ENCODE measurements at regions not wholly inside any gene's neighbourhood (a gene's known extent, or its start where the extent isn't known, plus 50 kb on each side); places are given as distances from the start of the nearest gene placed in this dataset.

DNA sequence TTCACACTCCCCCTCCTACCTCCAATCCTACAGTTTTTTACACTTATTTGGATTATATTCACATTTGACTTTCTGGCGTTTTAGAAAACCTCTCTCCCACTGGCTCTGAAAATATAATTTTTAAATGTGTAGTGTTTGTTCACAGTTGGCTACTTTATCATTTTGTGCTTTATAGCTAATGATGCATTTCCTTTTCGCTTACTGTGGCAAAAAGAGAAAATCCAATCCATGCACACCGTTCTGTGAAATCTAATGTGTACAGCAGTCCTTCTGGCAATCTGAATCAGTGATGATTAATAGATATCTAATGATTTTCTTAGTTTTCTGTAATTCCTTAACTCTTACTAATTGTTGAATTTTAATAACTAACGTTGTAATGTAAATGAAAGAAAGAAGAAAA is 271.5 kb downstream of the ARAP2 start:
- no peaks in the 10 kb centered on the region for H3K9me3 ChIP-seq
- H3K4me1 ChIP-seq = no peaks in the 10 kb centered on the region
- WGBS (ENCODE audit: missing lambda C conversion rate) = 4% methylated on average over 4 of the region's 4 CpGs
- ATAC-seq (no peak), FAIRE-seq (no peak), DNase-seq (ENCODE audit: low read depth in 1 of 2, low spot score in 1 of 2) (no peak)
- no peak overlapping the region for H3K4me2 ChIP-seq
- no peak overlapping the region for H3K27ac ChIP-seq
- CTCF ChIA-PET = no interaction called here
- H3K4me3 ChIP-seq = no peak overlapping the region
- POLR2A ChIA-PET = no interaction called here
- TF ChIP-seq EP300 (IDR thresholded peaks at IDR 0.05) = no peak
- no peak for TF ChIP-seq MAX (IDR thresholded peaks at IDR 0.05)
- no peak for TF ChIP-seq E2F6 (IDR thresholded peaks at IDR 0.05; ENCODE audit: borderline replicate concordance, low read depth)
- TF ChIP-seq CHD4 (IDR thresholded peaks at IDR 0.05; ENCODE audit: borderline replicate concordance) = no peak
- TF ChIP-seq RAD21 (conservative IDR thresholded peaks at IDR 0.05 in 1 of 2, IDR thresholded peaks at IDR 0.05 in 1 of 2) = no peak
- TF ChIP-seq RCOR1 (IDR thresholded peaks at IDR 0.05; ENCODE audit: low read depth, low read length) = no peak
- TF ChIP-seq ESRRA (IDR thresholded peaks at IDR 0.05; ENCODE audit: borderline replicate concordance, low read length) = no peak

- WGBS (ENCODE audit: missing lambda C conversion rate) = 14% methylated on average over 4 of the region's 4 CpGs
- no peak for ATAC-seq
- POLR2A ChIA-PET = no interaction called here
Measured at GRCh38 chr4:35975617-35976355, 268.5 kb downstream of the ARAP2 start.

GRCh38 chr4:35978551-35978950 is 265.8 kb downstream of the ARAP2 start:
- no peak for FAIRE-seq

More at GRCh38 chr4:35975617-35976355, 268.5 kb downstream of the ARAP2 start:
- H3K27ac ChIP-seq = no peak overlapping the region
- H3K4me3 ChIP-seq = no peak overlapping the region
- H3K9me3 ChIP-seq = no peaks in the 10 kb centered on the region
- TF ChIP-seq MAZ (IDR thresholded peaks at IDR 0.05; ENCODE audit: borderline replicate concordance, low read depth, low read length) (no peak), FOSB (CRISPR knock-in tag; IDR thresholded peaks at IDR 0.05) (no peak), HOXB5 (CRISPR knock-in tag; IDR thresholded peaks at IDR 0.05) (no peak), JUN (IDR thresholded peaks at IDR 0.05) (no peak), HOXA7 (CRISPR knock-in tag; IDR thresholded peaks at IDR 0.05) (no peak), MAFK (IDR thresholded peaks at IDR 0.05; ENCODE audit: partially characterized antibody) (no peak), HEYL (CRISPR knock-in tag; IDR thresholded peaks at IDR 0.05) (no peak), MYC (IDR thresholded peaks at IDR 0.05; ENCODE audit: borderline replicate concordance, low read length) (no peak), ZC3H11A (IDR thresholded peaks at IDR 0.05) (no peak), ELK1 (IDR thresholded peaks at IDR 0.05; ENCODE audit: low read depth, low read length) (no peak), SREBF2 (IDR thresholded peaks at IDR 0.05) (no peak), KDM1A (IDR thresholded peaks at IDR 0.05; ENCODE audit: low read depth) (no peak)
- TF ChIP-seq, protein P1, sequence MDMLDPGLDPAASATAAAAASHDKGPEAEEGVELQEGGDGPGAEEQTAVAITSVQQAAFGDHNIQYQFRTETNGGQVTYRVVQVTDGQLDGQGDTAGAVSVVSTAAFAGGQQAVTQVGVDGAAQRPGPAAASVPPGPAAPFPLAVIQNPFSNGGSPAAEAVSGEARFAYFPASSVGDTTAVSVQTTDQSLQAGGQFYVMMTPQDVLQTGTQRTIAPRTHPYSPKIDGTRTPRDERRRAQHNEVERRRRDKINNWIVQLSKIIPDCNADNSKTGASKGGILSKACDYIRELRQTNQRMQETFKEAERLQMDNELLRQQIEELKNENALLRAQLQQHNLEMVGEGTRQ (IDR thresholded peaks at IDR 0.05) = no peak
- TF ChIP-seq, protein P2, sequence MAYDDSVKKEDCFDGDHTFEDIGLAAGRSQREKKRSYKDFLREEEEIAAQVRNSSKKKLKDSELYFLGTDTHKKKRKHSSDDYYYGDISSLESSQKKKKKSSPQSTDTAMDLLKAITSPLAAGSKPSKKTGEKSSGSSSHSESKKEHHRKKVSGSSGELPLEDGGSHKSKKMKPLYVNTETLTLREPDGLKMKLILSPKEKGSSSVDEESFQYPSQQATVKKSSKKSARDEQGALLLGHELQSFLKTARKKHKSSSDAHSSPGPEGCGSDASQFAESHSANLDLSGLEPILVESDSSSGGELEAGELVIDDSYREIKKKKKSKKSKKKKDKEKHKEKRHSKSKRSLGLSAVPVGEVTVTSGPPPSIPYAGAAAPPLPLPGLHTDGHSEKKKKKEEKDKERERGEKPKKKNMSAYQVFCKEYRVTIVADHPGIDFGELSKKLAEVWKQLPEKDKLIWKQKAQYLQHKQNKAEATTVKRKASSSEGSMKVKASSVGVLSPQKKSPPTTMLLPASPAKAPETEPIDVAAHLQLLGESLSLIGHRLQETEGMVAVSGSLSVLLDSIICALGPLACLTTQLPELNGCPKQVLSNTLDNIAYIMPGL (CRISPR knock-in tag; IDR thresholded peaks at IDR 0.05; ENCODE audit: borderline replicate concordance) = no peak
- CTCF ChIA-PET = no interaction called here
- no peaks in the 10 kb centered on the region for H3K4me1 ChIP-seq
- DNase-seq (ENCODE audit: low read depth in 1 of 2, low spot score in 1 of 2) = no peak
- no peak for FAIRE-seq
- no peak overlapping the region for H3K4me2 ChIP-seq

More at GRCh38 chr4:35978551-35978950, 265.8 kb downstream of the ARAP2 start:
- H3K9me3 ChIP-seq = no peaks in the 10 kb centered on the region
- ChIA-PET POLR2A (no interaction called here), CTCF (no interaction called here)
- no peak overlapping the region for H3K4me3 ChIP-seq
- TF ChIP-seq MAFK (IDR thresholded peaks at IDR 0.05; ENCODE audit: partially characterized antibody) (no peak), CBX2 (IDR thresholded peaks at IDR 0.05; ENCODE audit: borderline replicate concordance, low read depth) (no peak), FOSL2 (IDR thresholded peaks at IDR 0.05) (no peak), FOSL2 (CRISPR knock-in tag; IDR thresholded peaks at IDR 0.05) (no peak), ESRRA (IDR thresholded peaks at IDR 0.05; ENCODE audit: borderline replicate concordance, low read length) (no peak), POLR2A (IDR thresholded peaks at IDR 0.05; ENCODE audit: low read length) (no peak), ZNF302 (CRISPR knock-in tag; IDR thresholded peaks at IDR 0.05) (no peak), HOXA7 (CRISPR knock-in tag; IDR thresholded peaks at IDR 0.05) (no peak), E2F6 (IDR thresholded peaks at IDR 0.05; ENCODE audit: borderline replicate concordance, low read depth) (no peak), RNF2 (IDR thresholded peaks at IDR 0.05; ENCODE audit: borderline replicate concordance, low read depth) (no peak), FOXS1 (CRISPR knock-in tag; IDR thresholded peaks at IDR 0.05) (no peak), NPAS2 (CRISPR knock-in tag; IDR thresholded peaks at IDR 0.05; ENCODE audit: borderline replicate concordance) (no peak)
- no peaks in the 10 kb centered on the region for H3K4me1 ChIP-seq
- no peak for DNase-seq (ENCODE audit: low read depth in 1 of 2, low spot score in 1 of 2)
- H3K4me2 ChIP-seq = no peak overlapping the region
- H3K27ac ChIP-seq = no peak overlapping the region
- ATAC-seq = no peak
